CD14-positive monocyte (primary cell): ENCODE measurements at regions not wholly inside any gene's neighbourhood (a gene's known extent, or its start where the extent isn't known, plus 50 kb on each side); places are given as distances from the start of the nearest gene placed in this dataset.

Source experiments
- DNase-seq, 3 donors: peaks; one replicate each; pipeline ENCODE4 v3.0.0-alpha.2; 2011 to 2022
- H2AFZ ChIP-seq: 2 replicates; pipeline ENCODE4 v1.6.0; 2012; ENCODE audit warnings: mild to moderate bottlenecking, low read depth, low read length, inconsistent platforms; ENCODE audit not compliant: insufficient read depth, poor library complexity, severe bottlenecking
- H3K27ac ChIP-seq, 2 donors: 1 replicate in 1 of 2; 2 replicates in 1 of 2; pipeline ENCODE4 v1.5.1; 2012 to 2013; ENCODE audit warnings: low read length in 2 of 2, control low read depth in 1 of 2, inconsistent platforms in 1 of 2, low read depth in 1 of 2, mild to moderate bottlenecking in 1 of 2
- H3K27me3 ChIP-seq, 2 donors: one replicate each; pipeline versions ENCODE4 v1.6.0 to v1.6.1; 2011 to 2013; ENCODE audit warnings: low read length in 2 of 2; ENCODE audit not compliant: control insufficient read depth in 2 of 2, insufficient read depth in 2 of 2
- H3K36me3 ChIP-seq, 2 donors: replicated peaks in 1 of 2; 1 replicate in 1 of 2; 2 replicates in 1 of 2; pipeline versions ENCODE4 v1.5.1 to v1.6.1; 2012 to 2013; ENCODE audit warnings: low read length in 2 of 2, control low read depth in 1 of 2, inconsistent platforms in 1 of 2, mild to moderate bottlenecking in 1 of 2; ENCODE audit not compliant: insufficient read depth in 2 of 2, control insufficient read depth in 1 of 2
- H3K4me1 ChIP-seq, 2 donors: 1 replicate in 1 of 2; 2 replicates in 1 of 2; pipeline versions ENCODE4 v1.5.1 to v1.6.1; 2012 to 2013; ENCODE audit warnings: low read length in 2 of 2, control low read depth in 1 of 2, inconsistent platforms in 1 of 2, mild to moderate bottlenecking in 1 of 2, moderate library complexity in 1 of 2; ENCODE audit not compliant: insufficient read depth in 2 of 2, control insufficient read depth in 1 of 2
- H3K4me2 ChIP-seq: replicated peaks from 2 replicates; pipeline ENCODE3; 2012; ENCODE audit warnings: low read length, moderate library complexity, mild to moderate bottlenecking; ENCODE audit not compliant: poor library complexity, severe bottlenecking; ENCODE audit errors: extremely low read depth
- H3K4me3 ChIP-seq, 3 experiments: fragments of 200-600 bp in 1 of 3; sonication (generic) in 1 of 3; replicated peaks in 1 of 3; 1 replicate in 2 of 3; 2 replicates in 1 of 3; pipeline ENCODE4 v1.5.1; 2011 to 2013; ENCODE audit warnings: low read length in 3 of 3, mild to moderate bottlenecking in 3 of 3, control low read depth in 2 of 3, low read depth in 2 of 3, inconsistent platforms in 1 of 3, moderate library complexity in 1 of 3
- H3K79me2 ChIP-seq: 2 replicates; pipeline ENCODE4 v1.6.0; 2012; ENCODE audit warnings: mild to moderate bottlenecking, control low read depth, inconsistent platforms, low read length, moderate library complexity; ENCODE audit not compliant: insufficient read depth
- H3K9ac ChIP-seq: 2 replicates; pipeline ENCODE4 v1.6.0; 2017; ENCODE audit warnings: low read length, mild to moderate bottlenecking; ENCODE audit not compliant: insufficient read depth, poor library complexity, severe bottlenecking
- H3K9me3 ChIP-seq, 2 donors: replicated peaks in 1 of 2; 1 replicate in 1 of 2; 2 replicates in 1 of 2; pipeline versions ENCODE4 v1.5.1 to v1.6.1; 2012 to 2013; ENCODE audit warnings: low read length in 2 of 2, control low read depth in 1 of 2; ENCODE audit not compliant: control insufficient read depth in 1 of 2, insufficient read depth in 1 of 2
- H4K20me1 ChIP-seq: 2 replicates; pipeline ENCODE4 v1.6.0; 2012; ENCODE audit warnings: mild to moderate bottlenecking, low read length, control low read depth, moderate library complexity; ENCODE audit not compliant: insufficient read depth
- H3K27ac Mint-ChIP-seq, 7 donors: one replicate each; pipeline ENCODE4 v1.8.0; 2020; ENCODE audit warnings: mild to moderate bottlenecking in 7 of 7, mixed read lengths in 7 of 7, moderate library complexity in 6 of 7, inconsistent platforms in 2 of 7
- H3K27me3 Mint-ChIP-seq, 3 donors: one replicate each; pipeline ENCODE4 v1.8.0; 2021 to 2022; ENCODE audit warnings: low read depth in 3 of 3, mild to moderate bottlenecking in 3 of 3, mixed read lengths in 3 of 3, moderate library complexity in 3 of 3, inconsistent platforms in 1 of 3
- H3K36me3 Mint-ChIP-seq, 2 donors: one replicate each; pipeline ENCODE4 v1.8.0; 2020; ENCODE audit warnings: mixed read lengths in 2 of 2, inconsistent platforms in 1 of 2, mild to moderate bottlenecking in 1 of 2
- H3K4me1 Mint-ChIP-seq: one replicate; pipeline ENCODE4 v1.8.0; 2020; ENCODE audit warnings: mild to moderate bottlenecking, mixed read lengths
- H3K4me3 Mint-ChIP-seq, 2 donors: one replicate each; pipeline ENCODE4 v1.8.0; 2020; ENCODE audit warnings: mild to moderate bottlenecking in 2 of 2, mixed read lengths in 2 of 2, moderate library complexity in 1 of 2
- H3K9me3 Mint-ChIP-seq, 7 donors: one replicate each; pipeline ENCODE4 v1.8.0; 2020 to 2022; ENCODE audit warnings: mixed read lengths in 7 of 7, mild to moderate bottlenecking in 6 of 7, moderate library complexity in 6 of 7, inconsistent platforms in 2 of 7
- whole genome bisulfite sequencing: methylation state at CpG from one replicate; pipeline ENCODE4 v1.1.5; 2013; ENCODE audit warnings: missing lambda C conversion rate; ENCODE audit not compliant: insufficient coverage; 5-methylcytosine and 5-hydroxymethylcytosine counted together
- intact Hi-C, 2 donors: fragments of 100-400 bp; cut with micrococcal nuclease; formaldehyde crosslinking; loops; one replicate each; pipeline versions ENCODE4 v1.15.0 to v1.15.1; 2023
- TF ChIP-seq, protein P1 (sequence below): fragments of 200-600 bp; IDR thresholded peaks from one replicate; pipeline ENCODE4 v1.8.0; 2022; ENCODE audit warnings: antibody characterized with exemption, mild to moderate bottlenecking

DNA sequence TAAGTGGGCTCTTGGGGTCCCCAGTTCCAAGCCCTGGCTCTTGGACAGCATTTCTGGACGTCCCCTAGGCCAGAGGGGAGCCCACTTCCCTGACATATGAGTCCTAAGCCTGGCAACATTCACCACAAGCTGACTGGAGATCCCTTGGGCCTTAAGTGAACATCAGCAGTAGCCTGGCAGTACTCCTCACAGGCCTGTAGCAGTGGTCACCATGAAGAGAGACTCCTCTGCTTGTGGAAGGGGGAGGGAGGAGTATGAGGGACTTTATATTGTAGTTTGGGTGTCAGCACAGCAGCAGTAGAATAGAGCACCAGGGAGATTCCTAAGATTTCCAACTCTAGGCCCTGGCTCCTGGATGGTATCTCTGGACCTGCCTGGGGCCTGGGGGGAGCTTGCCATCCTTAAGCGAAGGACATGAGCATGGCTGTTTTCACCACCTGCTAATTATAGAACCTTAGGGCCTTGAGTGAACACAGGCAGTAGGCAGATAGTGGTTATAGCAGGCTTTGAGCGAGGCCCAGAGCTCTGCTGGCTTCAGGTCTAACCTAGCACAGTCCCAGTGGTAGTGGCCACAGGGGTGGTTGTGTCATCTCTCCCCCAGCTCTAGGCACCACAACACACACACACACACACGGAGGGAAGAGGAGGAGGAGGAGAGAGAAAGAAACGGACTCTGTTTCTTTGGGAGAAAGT lies 71.4 kb upstream of the APOBEC4 start:
- Histone ChIP-seq H3K4me2 (no peak overlapping the region), H3K4me1 (no peaks in the 10 kb centered on the region), H3K27me3 (no peaks in the 10 kb centered on the region), H3K9me3 (no peaks in the 10 kb centered on the region), H2AFZ (no peak overlapping the region), H3K36me3 (no peaks in the 10 kb centered on the region), H3K9ac (no peak overlapping the region), H4K20me1 (no peaks in the 10 kb centered on the region), H3K4me3 (no peak overlapping the region), H3K79me2 (no peaks in the 10 kb centered on the region), H3K27ac (no peak overlapping the region)
- TF ChIP-seq, protein P1, sequence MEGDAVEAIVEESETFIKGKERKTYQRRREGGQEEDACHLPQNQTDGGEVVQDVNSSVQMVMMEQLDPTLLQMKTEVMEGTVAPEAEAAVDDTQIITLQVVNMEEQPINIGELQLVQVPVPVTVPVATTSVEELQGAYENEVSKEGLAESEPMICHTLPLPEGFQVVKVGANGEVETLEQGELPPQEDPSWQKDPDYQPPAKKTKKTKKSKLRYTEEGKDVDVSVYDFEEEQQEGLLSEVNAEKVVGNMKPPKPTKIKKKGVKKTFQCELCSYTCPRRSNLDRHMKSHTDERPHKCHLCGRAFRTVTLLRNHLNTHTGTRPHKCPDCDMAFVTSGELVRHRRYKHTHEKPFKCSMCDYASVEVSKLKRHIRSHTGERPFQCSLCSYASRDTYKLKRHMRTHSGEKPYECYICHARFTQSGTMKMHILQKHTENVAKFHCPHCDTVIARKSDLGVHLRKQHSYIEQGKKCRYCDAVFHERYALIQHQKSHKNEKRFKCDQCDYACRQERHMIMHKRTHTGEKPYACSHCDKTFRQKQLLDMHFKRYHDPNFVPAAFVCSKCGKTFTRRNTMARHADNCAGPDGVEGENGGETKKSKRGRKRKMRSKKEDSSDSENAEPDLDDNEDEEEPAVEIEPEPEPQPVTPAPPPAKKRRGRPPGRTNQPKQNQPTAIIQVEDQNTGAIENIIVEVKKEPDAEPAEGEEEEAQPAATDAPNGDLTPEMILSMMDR: no peak
- 78% methylated on average over 1 of the region's 5 CpGs for WGBS
- H3K9me3 Mint-ChIP-seq: peaks cover 0 to 2% (median 0%) of the 10 kb centered on the region in 7 donors
- intact Hi-C loops: no loop called here
- peaks cover 0 to 2% (median 0%) of the 10 kb centered on the region in 3 donors for H3K27me3 Mint-ChIP-seq
- H3K4me1 Mint-ChIP-seq: no peaks in the 10 kb centered on the region
- DNase-seq: no peak
- no peak overlapping the region for H3K4me3 Mint-ChIP-seq
- no peak overlapping the region for H3K27ac Mint-ChIP-seq
- H3K36me3 Mint-ChIP-seq: no peaks in the 10 kb centered on the region

DNA sequence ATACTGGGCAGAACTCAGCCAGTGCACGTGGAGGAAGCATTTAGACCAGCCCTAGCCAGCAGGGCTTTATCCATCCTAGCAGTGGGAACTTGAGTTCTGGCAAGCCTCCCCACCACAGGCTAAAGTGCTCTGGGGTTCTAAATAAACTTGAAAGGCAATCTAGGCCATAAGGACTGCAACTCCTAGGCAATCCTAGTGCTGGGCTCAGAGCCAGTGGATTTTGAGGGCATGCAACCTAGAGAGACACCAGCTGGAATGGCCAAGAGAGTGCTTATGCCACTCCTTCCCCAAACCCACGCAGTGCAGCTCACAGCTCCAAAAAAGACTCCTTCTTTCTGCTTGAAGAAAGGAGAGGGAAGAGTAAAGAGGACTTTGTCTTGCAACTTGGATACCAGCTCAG lies 70.5 kb upstream of the APOBEC4 start:
- H3K4me1 Mint-ChIP-seq: no peaks in the 10 kb centered on the region
- Histone ChIP-seq H3K36me3 (no peaks in the 10 kb centered on the region), H3K4me3 (no peak overlapping the region), H3K9ac (no peak overlapping the region), H2AFZ (no peak overlapping the region), H3K9me3 (no peaks in the 10 kb centered on the region), H3K4me1 (no peaks in the 10 kb centered on the region), H4K20me1 (no peaks in the 10 kb centered on the region), H3K79me2 (no peaks in the 10 kb centered on the region), H3K4me2 (no peak overlapping the region), H3K27me3 (no peaks in the 10 kb centered on the region), H3K27ac (no peak overlapping the region)
- peaks cover 0 to 2% (median 0%) of the 10 kb centered on the region in 3 donors for H3K27me3 Mint-ChIP-seq
- intact Hi-C loops: no loop called here
- peaks cover 0 to 2% (median 0%) of the 10 kb centered on the region in 7 donors for H3K9me3 Mint-ChIP-seq
- 100% methylated on average over 1 of the region's 2 CpGs for WGBS
- no peak overlapping the region for H3K4me3 Mint-ChIP-seq
- H3K27ac Mint-ChIP-seq: no peak overlapping the region
- DNase-seq: no peak
- no peaks in the 10 kb centered on the region for H3K36me3 Mint-ChIP-seq
- TF ChIP-seq, protein P1: no peak
